ENCODE measurements at regions not wholly inside any gene's neighbourhood (a gene's known extent, or its start where the extent isn't known, plus 50 kb on each side); places are given as distances from the start of the nearest gene placed in this dataset.
"Not testable (repeated sequence)": the region's sequence is repeated elsewhere in the genome, so short reads cannot be mapped to it uniquely, and the experiment has no call there.

- H3K4me1 ChIP-seq (ENCODE audit: low read length), result no peaks in the 10 kb centered on the region
- H4K20me1 ChIP-seq (ENCODE audit: insufficient read depth, low read length), result no peaks in the 10 kb centered on the region
- no peak overlapping the region for H3K9ac ChIP-seq (ENCODE audit: low read length)
- no peaks in the 10 kb centered on the region for H3K36me3 ChIP-seq (replicated peaks; ENCODE audit: low read depth, low read length)
- TF ChIP-seq EZH2phosphoT487 (IDR thresholded peaks at IDR 0.05; ENCODE audit: low read depth) (no peak), CTCF (IDR thresholded peaks at IDR 0.05; ENCODE audit: low read depth, low read length) (no peak)
- H3K4me2 ChIP-seq (ENCODE audit: low read length), result no peak overlapping the region
- H2AFZ ChIP-seq (ENCODE audit: low read depth, low read length), result no peak overlapping the region
- H3K9me3 ChIP-seq (ENCODE audit: insufficient read depth, low read length), result no peaks in the 10 kb centered on the region
- H3K27ac ChIP-seq (ENCODE audit: low read length), result no peak overlapping the region
- H3K4me3 ChIP-seq (ENCODE audit: low read length), result no peak overlapping the region
- H3K79me2 ChIP-seq (ENCODE audit: low read length), result no peaks in the 10 kb centered on the region
- H3K27me3 ChIP-seq (ENCODE audit: low read depth, low read length), result no peaks in the 10 kb centered on the region
Measured at GRCh38 chr6:15748341-15748740, 85.5 kb upstream of the DTNBP1 start.

GRCh38 chr6:15747354-15747883 is 84.6 kb upstream of the DTNBP1 start:
- Histone ChIP-seq H3K9me3 (ENCODE audit: insufficient read depth, low read length) (no peaks in the 10 kb centered on the region), H3K36me3 (replicated peaks; ENCODE audit: low read depth, low read length) (no peaks in the 10 kb centered on the region), H3K9ac (ENCODE audit: low read length) (no peak overlapping the region), H3K79me2 (ENCODE audit: low read length) (no peaks in the 10 kb centered on the region), H3K4me1 (ENCODE audit: low read length) (no peaks in the 10 kb centered on the region), H3K27ac (ENCODE audit: low read length) (no peak overlapping the region), H4K20me1 (ENCODE audit: insufficient read depth, low read length) (no peaks in the 10 kb centered on the region), H3K4me2 (ENCODE audit: low read length) (no peak overlapping the region), H2AFZ (ENCODE audit: low read depth, low read length) (no peak overlapping the region), H3K27me3 (ENCODE audit: low read depth, low read length) (no peaks in the 10 kb centered on the region), H3K4me3 (ENCODE audit: low read length) (no peak overlapping the region)
- TF ChIP-seq EZH2phosphoT487 (IDR thresholded peaks at IDR 0.05; ENCODE audit: low read depth) (no peak), CTCF (IDR thresholded peaks at IDR 0.05; ENCODE audit: low read depth, low read length) (no peak)

- TF ChIP-seq EZH2phosphoT487 (IDR thresholded peaks at IDR 0.05; ENCODE audit: low read depth) (no peak), CTCF (IDR thresholded peaks at IDR 0.05; ENCODE audit: low read depth, low read length) (no peak)
- no peak overlapping the region for H2AFZ ChIP-seq (ENCODE audit: low read depth, low read length)
Measured at GRCh38 chr6:15745781-15746180, 83.0 kb upstream of the DTNBP1 start.

GRCh38 chr6:15744818-15745402 is 82.1 kb upstream of the DTNBP1 start:
- Histone ChIP-seq H4K20me1 (ENCODE audit: insufficient read depth, low read length) (no peaks in the 10 kb centered on the region), H3K4me1 (ENCODE audit: low read length) (no peaks in the 10 kb centered on the region), H3K27me3 (ENCODE audit: low read depth, low read length) (no peaks in the 10 kb centered on the region), H2AFZ (ENCODE audit: low read depth, low read length) (no peak overlapping the region), H3K79me2 (ENCODE audit: low read length) (no peaks in the 10 kb centered on the region), H3K4me3 (ENCODE audit: low read length) (no peak overlapping the region), H3K9me3 (ENCODE audit: insufficient read depth, low read length) (no peaks in the 10 kb centered on the region), H3K27ac (ENCODE audit: low read length) (no peak overlapping the region), H3K36me3 (replicated peaks; ENCODE audit: low read depth, low read length) (no peaks in the 10 kb centered on the region), H3K4me2 (ENCODE audit: low read length) (no peak overlapping the region), H3K9ac (ENCODE audit: low read length) (no peak overlapping the region)
- no peak for TF ChIP-seq EZH2phosphoT487 (IDR thresholded peaks at IDR 0.05; ENCODE audit: low read depth)
- no peak for TF ChIP-seq CTCF (IDR thresholded peaks at IDR 0.05; ENCODE audit: low read depth, low read length)

More at GRCh38 chr6:15745781-15746180, 83.0 kb upstream of the DTNBP1 start:
- H3K36me3 ChIP-seq (replicated peaks; ENCODE audit: low read depth, low read length), result no peaks in the 10 kb centered on the region
- no peak overlapping the region for H3K9ac ChIP-seq (ENCODE audit: low read length)
- no peak overlapping the region for H3K4me3 ChIP-seq (ENCODE audit: low read length)
- no peaks in the 10 kb centered on the region for H3K4me1 ChIP-seq (ENCODE audit: low read length)
- H3K27ac ChIP-seq (ENCODE audit: low read length), result no peak overlapping the region
- H3K4me2 ChIP-seq (ENCODE audit: low read length), result no peak overlapping the region
- H3K27me3 ChIP-seq (ENCODE audit: low read depth, low read length), result no peaks in the 10 kb centered on the region
- H3K79me2 ChIP-seq (ENCODE audit: low read length), result no peaks in the 10 kb centered on the region
- no peaks in the 10 kb centered on the region for H3K9me3 ChIP-seq (ENCODE audit: insufficient read depth, low read length)
- no peaks in the 10 kb centered on the region for H4K20me1 ChIP-seq (ENCODE audit: insufficient read depth, low read length)

- not testable (repeated sequence) for H2AFZ ChIP-seq (ENCODE audit: low read depth, low read length); H3K4me1 ChIP-seq (ENCODE audit: low read length); H3K4me2 ChIP-seq (ENCODE audit: low read length)
Measured at GRCh38 chr6:15742013-15742412, 79.2 kb upstream of the DTNBP1 start.

More at GRCh38 chr6:15742013-15742412, 79.2 kb upstream of the DTNBP1 start:
- not testable (repeated sequence) for H3K9ac ChIP-seq (ENCODE audit: low read length); H3K36me3 ChIP-seq (replicated peaks; ENCODE audit: low read depth, low read length); H3K27ac ChIP-seq (ENCODE audit: low read length); H3K79me2 ChIP-seq (ENCODE audit: low read length); H3K9me3 ChIP-seq (ENCODE audit: insufficient read depth, low read length); H3K4me3 ChIP-seq (ENCODE audit: low read length); H3K27me3 ChIP-seq (ENCODE audit: low read depth, low read length); H4K20me1 ChIP-seq (ENCODE audit: insufficient read depth, low read length)
